ENCODE measurements at regions not wholly inside any gene's neighbourhood (a gene's known extent, or its start where the extent isn't known, plus 50 kb on each side); places are given as distances from the start of the nearest gene placed in this dataset.

- no peak for DNase-seq
Observed at GRCh38 chr9:3049636-3050035, 205.7 kb upstream of the PUM3 start.

GRCh38 chr9:3047912-3048311 lies 204.0 kb upstream of the PUM3 start:
- DNase-seq = no peak

GRCh38 chr9:3045153-3045552 lies 201.3 kb upstream of the PUM3 start:
- DNase-seq = peak in 1 of 14 donors; percentile 12

- DNase-seq = no peak
Observed at GRCh38 chr9:3043369-3043768, 199.5 kb upstream of the PUM3 start.

GRCh38 chr9:3040761-3041160 lies 196.9 kb upstream of the PUM3 start:
- no peak for DNase-seq

GRCh38 chr9:3036333-3036700 lies 192.4 kb upstream of the PUM3 start:
- no peak for DNase-seq

GRCh38 chr9:3035579-3036332 lies 191.9 kb upstream of the PUM3 start:
- DNase-seq = peak in 2 of 14 donors; percentile 19 to 75

GRCh38 chr9:3032898-3033297 lies 189.0 kb upstream of the PUM3 start:
- peak in 1 of 14 donors; percentile 4 for DNase-seq

GRCh38 chr9:3028535-3028934 lies 184.6 kb upstream of the PUM3 start:
- peak in 2 of 14 donors; percentile 23 to 39 for DNase-seq

GRCh38 chr9:3027210-3027609 lies 183.3 kb upstream of the PUM3 start:
- DNase-seq = peak in 1 of 14 donors; percentile 73

- DNase-seq = no peak
Observed at GRCh38 chr9:3023449-3023848, 179.6 kb upstream of the PUM3 start.

GRCh38 chr9:3018691-3019230 lies 174.9 kb upstream of the PUM3 start:
- peak in 1 of 14 donors; percentile 72 for DNase-seq

GRCh38 chr9:3018071-3018470 lies 174.2 kb upstream of the PUM3 start:
- no peak for DNase-seq

GRCh38 chr9:3014178-3014577 lies 170.3 kb upstream of the PUM3 start:
- DNase-seq = no peak

GRCh38 chr9:3012842-3013241 lies 168.9 kb upstream of the PUM3 start:
- DNase-seq = no peak

- DNase-seq = no peak
Observed at GRCh38 chr9:3012245-3012644, 168.3 kb upstream of the PUM3 start.

- DNase-seq = no peak
Observed at GRCh38 chr9:3008091-3008490, 164.2 kb upstream of the PUM3 start.

GRCh38 chr9:3007326-3007725 lies 163.4 kb upstream of the PUM3 start:
- no peak for DNase-seq

GRCh38 chr9:3006851-3007250 lies 163.0 kb upstream of the PUM3 start:
- no peak for DNase-seq

GRCh38 chr9:3004572-3004971 lies 160.7 kb upstream of the PUM3 start:
- no peak for DNase-seq

GRCh38 chr9:3001311-3001710 lies 157.4 kb upstream of the PUM3 start:
- no peak for DNase-seq

- DNase-seq = no peak
Observed at GRCh38 chr9:2992427-2992826, 148.5 kb upstream of the PUM3 start.

GRCh38 chr9:2991292-2991691 lies 147.4 kb upstream of the PUM3 start:
- DNase-seq = no peak

GRCh38 chr9:2987679-2988078 lies 143.8 kb upstream of the PUM3 start:
- no peak for DNase-seq

GRCh38 chr9:2985343-2985742 lies 141.4 kb upstream of the PUM3 start:
- no peak for DNase-seq

Measured in C1 segment of cervical spinal cord (tissue), 14 donors.